Caco-2 (cell line): ENCODE measurements at regions not wholly inside any gene's neighbourhood (a gene's known extent, or its start where the extent isn't known, plus 50 kb on each side); places are given as distances from the start of the nearest gene placed in this dataset.

ENCODE experiments used
- BruUV-seq: library from RNA; stranded (reverse); fragments of 400-500 nt; replicated peaks from 2 replicates; lab custom pipeline; 2021; lab: Mats Ljungman, UMichigan
- CTCF ChIA-PET: fragments of 300-600 bp; sonication (Branson Sonifier 250); formaldehyde crosslinking; loops from one replicate; lab custom pipeline; 2022; ENCODE audit warnings: antibody characterized with exemption; lab: Charles Lee
- POLR2A ChIA-PET: fragments of 300-600 bp; sonication (Branson Sonifier 250); formaldehyde crosslinking; loops from one replicate; lab custom pipeline; 2022; ENCODE audit warnings: antibody characterized with exemption; lab: Charles Lee
- DNase-seq, 2 experiments: peaks; one replicate each; pipeline versions ENCODE4 v3.0.0 to v3.0.0-alpha.2; 2020 to 2022
- H3K27me3 ChIP-seq: replicated peaks from 2 replicates; pipeline ENCODE4 v1.6.0; 2011; ENCODE audit warnings: low read length; ENCODE audit not compliant: control insufficient read depth, insufficient read depth
- H3K36me3 ChIP-seq: 2 replicates; pipeline ENCODE4 v1.5.1; 2011; ENCODE audit warnings: low read length; ENCODE audit not compliant: control insufficient read depth, insufficient read depth
- H3K4me1 ChIP-seq: fragments of 250-450 bp; sonication (Bioruptor Pico); 2 replicates; pipeline ENCODE4 v1.5.1; 2020; ENCODE audit warnings: mild to moderate bottlenecking
- H3K4me3 ChIP-seq: 2 replicates; pipeline ENCODE4 v1.5.1; 2011; ENCODE audit warnings: low read depth, mild to moderate bottlenecking, control low read depth, low read length
- H3K9me3 ChIP-seq: fragments of 250-450 bp; sonication (Bioruptor Pico); 2 replicates; pipeline ENCODE4 v1.5.1; 2020; ENCODE audit warnings: mild to moderate bottlenecking, moderate library complexity
- H3K27ac Mint-ChIP-seq: one replicate; pipeline ENCODE4 v1.8.0; 2022; ENCODE audit warnings: mixed read lengths; ENCODE audit not compliant: unreplicated experiment
- H3K27me3 Mint-ChIP-seq: one replicate; pipeline ENCODE4 v1.8.0; 2022; ENCODE audit warnings: mixed read lengths; ENCODE audit not compliant: insufficient read depth, unreplicated experiment
- H3K36me3 Mint-ChIP-seq: one replicate; pipeline ENCODE4 v1.8.0; 2022; ENCODE audit warnings: mild to moderate bottlenecking, mixed read lengths; ENCODE audit not compliant: insufficient read depth, unreplicated experiment
- H3K4me1 Mint-ChIP-seq: one replicate; pipeline ENCODE4 v1.8.0; 2022; ENCODE audit warnings: low read depth, mixed read lengths; ENCODE audit not compliant: unreplicated experiment
- H3K4me3 Mint-ChIP-seq: one replicate; pipeline ENCODE4 v1.8.0; 2022; ENCODE audit warnings: mild to moderate bottlenecking, moderate library complexity, mixed read lengths; ENCODE audit not compliant: unreplicated experiment
- H3K9me3 Mint-ChIP-seq: one replicate; pipeline ENCODE4 v1.8.0; 2022; ENCODE audit warnings: mixed read lengths; ENCODE audit not compliant: unreplicated experiment
- intact Hi-C: fragments of 100-400 bp; cut with micrococcal nuclease; formaldehyde crosslinking; loops from one replicate; pipeline ENCODE4 v1.10.0; 2022; ENCODE audit not compliant: unreplicated experiment
- TF ChIP-seq, protein P1 (sequence below), 2 experiments: fragments of 200-600 bp in 1 of 2; IDR thresholded peaks; 1 replicate in 1 of 2; 2 replicates in 1 of 2; pipeline versions ENCODE4 v1.5.1 to v1.8.0; 2011 to 2022; ENCODE audit warnings: antibody characterized with exemption in 1 of 2, control low read depth in 1 of 2, inconsistent platforms in 1 of 2, low read depth in 1 of 2, low read length in 1 of 2, mild to moderate bottlenecking in 1 of 2, moderate library complexity in 1 of 2; ENCODE audit not compliant: insufficient read depth in 1 of 2, severe bottlenecking in 1 of 2, unreplicated experiment in 1 of 2

DNA sequence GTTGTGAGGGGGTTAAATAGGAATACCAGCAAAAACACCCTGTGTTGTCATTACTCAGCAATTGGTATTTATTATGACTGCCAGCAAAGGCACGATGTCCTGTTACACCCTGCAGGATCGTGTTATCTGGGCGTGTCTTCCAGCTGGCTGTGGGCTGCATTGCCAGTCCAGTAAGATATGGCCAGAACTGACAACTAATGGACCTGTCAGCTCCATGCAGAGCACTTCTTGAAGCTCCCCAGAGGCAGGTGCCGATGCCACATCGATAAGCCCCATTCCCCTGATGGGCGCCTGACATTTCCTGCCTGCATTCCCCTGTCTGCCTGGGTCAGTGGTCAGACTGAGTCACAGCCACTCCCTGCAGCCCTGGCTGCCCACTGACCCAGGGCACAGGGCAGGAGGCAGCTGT is 79.7 kb upstream of the RASGRF1 start:
- H3K27me3 Mint-ChIP-seq = no peaks in the 10 kb centered on the region
- Histone ChIP-seq H3K4me1 (peaks cover 26% of the 10 kb centered on the region), H3K36me3 (no peaks in the 10 kb centered on the region), H3K27me3 (peaks cover 1% of the 10 kb centered on the region), H3K9me3 (no peaks in the 10 kb centered on the region), H3K4me3 (no peak overlapping the region)
- H3K27ac Mint-ChIP-seq = no peak overlapping the region
- H3K4me1 Mint-ChIP-seq = peaks cover 7% of the 10 kb centered on the region
- ChIA-PET POLR2A (no interaction called here), CTCF (interaction anchor here (1.0 to 1.3 kb wide), 2 partner anchors 14 to 35 kb away, joined by 4 read pairs; no protein-coding TSS in a partner anchor)
- intact Hi-C loops = no loop called here
- peak; percentile 26 to 48 for DNase-seq
- no peaks in the 10 kb centered on the region for H3K36me3 Mint-ChIP-seq
- BruUV-seq = no TSS peak
- no peak overlapping the region for H3K4me3 Mint-ChIP-seq
- TF ChIP-seq, protein P1, sequence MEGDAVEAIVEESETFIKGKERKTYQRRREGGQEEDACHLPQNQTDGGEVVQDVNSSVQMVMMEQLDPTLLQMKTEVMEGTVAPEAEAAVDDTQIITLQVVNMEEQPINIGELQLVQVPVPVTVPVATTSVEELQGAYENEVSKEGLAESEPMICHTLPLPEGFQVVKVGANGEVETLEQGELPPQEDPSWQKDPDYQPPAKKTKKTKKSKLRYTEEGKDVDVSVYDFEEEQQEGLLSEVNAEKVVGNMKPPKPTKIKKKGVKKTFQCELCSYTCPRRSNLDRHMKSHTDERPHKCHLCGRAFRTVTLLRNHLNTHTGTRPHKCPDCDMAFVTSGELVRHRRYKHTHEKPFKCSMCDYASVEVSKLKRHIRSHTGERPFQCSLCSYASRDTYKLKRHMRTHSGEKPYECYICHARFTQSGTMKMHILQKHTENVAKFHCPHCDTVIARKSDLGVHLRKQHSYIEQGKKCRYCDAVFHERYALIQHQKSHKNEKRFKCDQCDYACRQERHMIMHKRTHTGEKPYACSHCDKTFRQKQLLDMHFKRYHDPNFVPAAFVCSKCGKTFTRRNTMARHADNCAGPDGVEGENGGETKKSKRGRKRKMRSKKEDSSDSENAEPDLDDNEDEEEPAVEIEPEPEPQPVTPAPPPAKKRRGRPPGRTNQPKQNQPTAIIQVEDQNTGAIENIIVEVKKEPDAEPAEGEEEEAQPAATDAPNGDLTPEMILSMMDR (IDR thresholded peaks at IDR 0.05; ENCODE audit: insufficient read depth in 1 of 2, low read depth in 1 of 2, low read length in 1 of 2, severe bottlenecking in 1 of 2, unreplicated experiment in 1 of 2) = no peak
- H3K9me3 Mint-ChIP-seq = no peaks in the 10 kb centered on the region

DNA sequence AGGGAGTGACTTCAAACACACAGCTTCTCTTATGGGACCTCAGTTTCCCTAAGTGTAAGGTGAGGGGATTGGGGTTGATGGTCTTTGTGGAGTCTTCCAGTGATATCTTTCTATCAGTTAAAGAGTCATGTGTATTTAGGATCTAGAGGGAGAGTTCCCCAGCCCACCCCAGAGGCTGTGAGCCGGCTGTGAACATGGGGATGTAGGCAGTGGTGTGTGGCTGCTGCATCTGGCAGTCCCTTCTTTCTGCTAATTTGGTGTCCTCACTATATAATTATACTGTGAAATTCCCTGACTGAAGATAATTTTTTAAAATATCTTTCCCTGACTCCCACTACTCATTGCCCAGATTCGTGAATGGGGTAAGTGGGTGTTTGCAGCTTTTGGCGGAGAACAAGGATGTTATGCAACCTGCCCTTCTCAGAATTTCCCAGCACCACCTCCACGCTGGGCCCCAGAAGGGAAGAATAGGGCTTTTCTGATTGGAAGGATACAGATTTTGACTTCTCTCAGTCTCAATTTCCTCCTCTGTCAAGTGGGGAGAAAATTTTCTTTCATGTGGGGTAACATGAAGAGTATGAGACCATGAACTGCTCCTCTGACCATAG is 79.0 kb upstream of the RASGRF1 start:
- Mint-ChIP-seq H3K27ac (no peak overlapping the region), H3K36me3 (no peaks in the 10 kb centered on the region), H3K27me3 (no peaks in the 10 kb centered on the region), H3K4me3 (no peak overlapping the region), H3K4me1 (peaks cover 7% of the 10 kb centered on the region), H3K9me3 (no peaks in the 10 kb centered on the region)
- H3K4me3 ChIP-seq = no peak overlapping the region
- no TSS peak for BruUV-seq
- ChIA-PET POLR2A (no interaction called here), CTCF (interaction anchor here (1.0 to 1.3 kb wide), 2 partner anchors 15 to 35 kb away, joined by 4 read pairs; no protein-coding TSS in a partner anchor)
- no peaks in the 10 kb centered on the region for H3K36me3 ChIP-seq
- TF ChIP-seq, protein P1 (IDR thresholded peaks at IDR 0.05; ENCODE audit: insufficient read depth in 1 of 2, low read depth in 1 of 2, low read length in 1 of 2, severe bottlenecking in 1 of 2, unreplicated experiment in 1 of 2) = no peak
- no peak for DNase-seq
- H3K27me3 ChIP-seq = peaks cover 1% of the 10 kb centered on the region
- intact Hi-C loops = no loop called here
- peaks cover 26% of the 10 kb centered on the region for H3K4me1 ChIP-seq
- H3K9me3 ChIP-seq = no peaks in the 10 kb centered on the region

DNA sequence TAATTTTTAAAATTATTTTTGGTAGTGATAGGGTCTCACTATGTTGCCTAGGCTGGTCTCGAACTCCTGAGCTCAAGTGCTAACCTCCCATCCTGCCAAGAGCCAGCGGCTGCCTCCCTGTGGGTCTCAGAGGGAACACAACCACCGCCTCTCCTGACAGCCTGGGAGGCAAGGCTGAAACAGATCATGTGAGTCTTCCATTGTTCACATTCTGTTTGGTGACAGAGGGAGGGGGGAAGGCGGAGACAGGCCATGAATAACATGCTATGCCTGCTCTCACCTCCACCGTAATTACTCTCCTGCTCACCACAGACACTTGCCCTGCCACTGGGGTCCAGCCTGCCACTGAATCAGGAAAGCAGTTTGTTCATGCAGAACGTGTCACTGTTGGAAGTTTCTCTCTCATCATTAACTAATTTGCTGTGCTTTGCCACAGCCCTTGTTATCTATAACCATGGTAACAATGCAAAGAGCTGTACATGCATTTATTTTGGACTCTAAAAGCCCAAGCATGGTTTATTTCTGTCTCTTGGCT is 78.4 kb upstream of the RASGRF1 start:
- no peak overlapping the region for H3K4me3 Mint-ChIP-seq
- CTCF ChIA-PET = interaction anchor here (1.3 kb wide), 1 partner anchor 15 kb away, joined by 4 read pairs; no protein-coding TSS in a partner anchor
- H3K36me3 Mint-ChIP-seq = no peaks in the 10 kb centered on the region
- intact Hi-C loops = no loop called here
- peaks cover 1% of the 10 kb centered on the region for H3K27me3 ChIP-seq
- no TSS peak for BruUV-seq
- no peak overlapping the region for H3K4me3 ChIP-seq
- H3K9me3 Mint-ChIP-seq = no peaks in the 10 kb centered on the region
- H3K27ac Mint-ChIP-seq = no peak overlapping the region
- TF ChIP-seq, protein P1 (IDR thresholded peaks at IDR 0.05; ENCODE audit: insufficient read depth in 1 of 2, low read depth in 1 of 2, low read length in 1 of 2, severe bottlenecking in 1 of 2, unreplicated experiment in 1 of 2) = peak in 1 of 2 experiments; percentile 3
- peaks cover 26% of the 10 kb centered on the region for H3K4me1 ChIP-seq
- POLR2A ChIA-PET = no interaction called here
- peaks cover 7% of the 10 kb centered on the region for H3K4me1 Mint-ChIP-seq
- peak; percentile 55 to 63 for DNase-seq
- H3K36me3 ChIP-seq = no peaks in the 10 kb centered on the region
- peaks cover 6% of the 10 kb centered on the region for H3K27me3 Mint-ChIP-seq
- no peaks in the 10 kb centered on the region for H3K9me3 ChIP-seq
